GM19328 (cell line): ENCODE measurements at regions not wholly inside any gene's neighbourhood (a gene's known extent, or its start where the extent isn't known, plus 50 kb on each side); places are given as distances from the start of the nearest gene placed in this dataset.
"Not testable (repeated sequence)": the region's sequence is repeated elsewhere in the genome, so short reads cannot be mapped to it uniquely, and the experiment has no call there.

Source experiments
- ATAC-seq: cut with Tn5 transposase; IDR thresholded peaks from one replicate; pipeline ENCODE4 v1.9.1; 2021; ENCODE audit warnings: mild to moderate bottlenecking, moderate library complexity; ENCODE audit not compliant: unreplicated experiment

- no peak for ATAC-seq
Measured at GRCh38 chr5:163108351-163108750, 329.0 kb upstream of the CCNG1 start.

GRCh38 chr5:163115011-163115410, 322.4 kb upstream of the CCNG1 start:
- no peak for ATAC-seq

- ATAC-seq = not testable (repeated sequence)
Measured at GRCh38 chr5:163116618-163117017, 320.8 kb upstream of the CCNG1 start.

- ATAC-seq = no peak
Measured at GRCh38 chr5:163134061-163134460, 303.3 kb upstream of the CCNG1 start.

GRCh38 chr5:163135849-163136248, 301.5 kb upstream of the CCNG1 start:
- no peak for ATAC-seq

- no peak for ATAC-seq
Measured at GRCh38 chr5:163161512-163161911, 275.9 kb upstream of the CCNG1 start.

- no peak for ATAC-seq
Measured at GRCh38 chr5:163162645-163163044, 274.8 kb upstream of the CCNG1 start.

- ATAC-seq = no peak
Measured at GRCh38 chr5:163163858-163164257, 273.5 kb upstream of the CCNG1 start.

GRCh38 chr5:163165277-163165676, 272.1 kb upstream of the CCNG1 start:
- no peak for ATAC-seq

GRCh38 chr5:163170161-163170560, 267.2 kb upstream of the CCNG1 start:
- not testable (repeated sequence) for ATAC-seq

GRCh38 chr5:163172540-163173338, 264.7 kb upstream of the CCNG1 start:
- no peak for ATAC-seq

GRCh38 chr5:163177971-163178370, 259.4 kb upstream of the CCNG1 start:
- ATAC-seq = no peak

- ATAC-seq = no peak
Measured at GRCh38 chr5:163185315-163185714, 252.1 kb upstream of the CCNG1 start.

- no peak for ATAC-seq
Measured at GRCh38 chr5:163189023-163189553, 248.3 kb upstream of the CCNG1 start.

- peak; percentile 58 for ATAC-seq
Measured at GRCh38 chr5:163190283-163190682, 247.1 kb upstream of the CCNG1 start.

GRCh38 chr5:163190784-163191183, 246.6 kb upstream of the CCNG1 start:
- ATAC-seq = no peak

- no peak for ATAC-seq
Measured at GRCh38 chr5:163193886-163194285, 243.5 kb upstream of the CCNG1 start.

GRCh38 chr5:163205645-163206044, 231.8 kb upstream of the CCNG1 start:
- no peak for ATAC-seq

- ATAC-seq = no peak
Measured at GRCh38 chr5:163221581-163221980, 215.8 kb upstream of the CCNG1 start.

- no peak for ATAC-seq
Measured at GRCh38 chr5:163222982-163223381, 214.4 kb upstream of the CCNG1 start.

- ATAC-seq = no peak
Measured at GRCh38 chr5:163244445-163244987, 192.9 kb upstream of the CCNG1 start.

GRCh38 chr5:163245584-163245983, 191.8 kb upstream of the CCNG1 start:
- ATAC-seq = no peak
